ENCODE measurements at regions not wholly inside any gene's neighbourhood (a gene's known extent, or its start where the extent isn't known, plus 50 kb on each side); places are given as distances from the start of the nearest gene placed in this dataset.
A peak's percentile ranks its signal among the peaks of the same experiment; 100 is the strongest.

GRCh38 chr13:39941911-39942551 is 286.6 kb downstream of the COG6 start:
- Histone ChIP-seq H3K27me3 (no peaks in the 10 kb centered on the region), H3K36me3 (no peaks in the 10 kb centered on the region), H3K27ac (no peak overlapping the region), H3K9me3 (no peaks in the 10 kb centered on the region), H3K4me3 (no peak overlapping the region), H3K4me1 (no peaks in the 10 kb centered on the region)
- no peak for DNase-seq
- TF ChIP-seq POLR2A (IDR thresholded peaks at IDR 0.05) (no peak), CTCF (IDR thresholded peaks at IDR 0.05) (no peak)

- DNase-seq: peak; percentile 60 to 86 (median 63)
- no peak overlapping the region for H3K27ac ChIP-seq
- no peaks in the 10 kb centered on the region for H3K27me3 ChIP-seq
- H3K4me1 ChIP-seq: no peaks in the 10 kb centered on the region
- peak; percentile 60 to 93 (median 82) for TF ChIP-seq CTCF (IDR thresholded peaks at IDR 0.05)
- no peak for TF ChIP-seq POLR2A (IDR thresholded peaks at IDR 0.05)
- no peak overlapping the region for H3K4me3 ChIP-seq
- no peaks in the 10 kb centered on the region for H3K36me3 ChIP-seq
- no peaks in the 10 kb centered on the region for H3K9me3 ChIP-seq
These were observed 287.3 kb downstream of the COG6 start for GRCh38 chr13:39942552-39943273.

- Histone ChIP-seq H3K4me1 (no peaks in the 10 kb centered on the region), H3K27ac (no peak overlapping the region), H3K9me3 (no peaks in the 10 kb centered on the region), H3K4me3 (no peak overlapping the region), H3K36me3 (no peaks in the 10 kb centered on the region), H3K27me3 (no peaks in the 10 kb centered on the region)
- TF ChIP-seq CTCF (IDR thresholded peaks at IDR 0.05) (no peak), POLR2A (IDR thresholded peaks at IDR 0.05) (no peak)
- no peak for DNase-seq
These were observed 288.2 kb downstream of the COG6 start for GRCh38 chr13:39943711-39944110.

GRCh38 chr13:39945226-39945625 is 289.8 kb downstream of the COG6 start:
- DNase-seq: no peak
- no peaks in the 10 kb centered on the region for H3K36me3 ChIP-seq
- no peak overlapping the region for H3K4me3 ChIP-seq
- H3K27ac ChIP-seq: no peak overlapping the region
- H3K27me3 ChIP-seq: no peaks in the 10 kb centered on the region
- no peak for TF ChIP-seq CTCF (IDR thresholded peaks at IDR 0.05)
- TF ChIP-seq POLR2A (IDR thresholded peaks at IDR 0.05): no peak
- H3K9me3 ChIP-seq: no peaks in the 10 kb centered on the region
- no peaks in the 10 kb centered on the region for H3K4me1 ChIP-seq

- no peak for DNase-seq
- H3K27ac ChIP-seq: no peak overlapping the region
- H3K36me3 ChIP-seq: no peaks in the 10 kb centered on the region
- no peak overlapping the region for H3K4me3 ChIP-seq
- H3K4me1 ChIP-seq: no peaks in the 10 kb centered on the region
- H3K27me3 ChIP-seq: no peaks in the 10 kb centered on the region
- H3K9me3 ChIP-seq: no peaks in the 10 kb centered on the region
- TF ChIP-seq CTCF (IDR thresholded peaks at IDR 0.05): no peak
- TF ChIP-seq POLR2A (IDR thresholded peaks at IDR 0.05): no peak
These were observed 291.3 kb downstream of the COG6 start for GRCh38 chr13:39946769-39947168.

All from Peyer's patch (tissue), 4 donors.